ENCODE measurements at regions not wholly inside any gene's neighbourhood (a gene's known extent, or its start where the extent isn't known, plus 50 kb on each side); places are given as distances from the start of the nearest gene placed in this dataset.

DNA sequence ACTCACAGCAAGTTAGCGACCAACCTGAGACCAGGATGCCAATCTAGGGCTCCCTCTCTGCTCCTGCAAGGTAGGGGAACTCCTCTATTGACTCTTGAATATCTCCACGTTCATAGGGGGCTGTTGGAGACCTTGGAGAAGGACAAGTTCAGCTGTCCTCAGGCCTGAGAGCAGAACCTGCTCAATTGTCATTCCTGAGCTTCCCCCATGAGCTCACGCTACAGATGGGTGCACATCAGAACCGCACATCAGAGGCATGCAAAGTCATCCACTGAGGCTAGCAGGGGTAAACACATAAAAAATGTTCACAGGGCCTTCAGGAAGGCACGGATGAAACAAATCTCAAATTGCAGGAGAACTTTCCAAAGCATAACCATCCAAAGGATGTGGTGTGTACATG lies 168.8 kb upstream of the ZNF507 start:
- no peak for DNase-seq (ENCODE audit: low spot score)

DNA sequence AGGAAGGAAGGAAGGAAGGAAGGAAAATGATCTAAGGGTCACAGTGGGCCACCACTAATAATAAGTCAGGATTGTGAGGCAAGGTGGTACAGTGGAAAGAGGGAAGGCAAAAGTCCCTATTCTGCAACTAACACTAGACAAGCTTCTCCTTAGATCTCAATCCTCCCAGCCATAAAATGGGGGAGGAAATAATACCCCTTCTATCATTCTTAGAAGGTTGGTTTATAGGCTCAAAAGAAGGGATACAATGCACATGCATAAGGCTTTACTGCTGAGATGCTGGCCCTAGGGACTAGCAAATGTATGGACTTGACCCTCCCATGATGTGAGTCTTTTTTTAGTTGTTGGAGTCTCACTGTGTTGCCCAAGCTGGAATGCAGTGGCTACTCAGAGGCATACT lies 167.7 kb upstream of the ZNF507 start:
- no peak for DNase-seq (ENCODE audit: low spot score)

DNA sequence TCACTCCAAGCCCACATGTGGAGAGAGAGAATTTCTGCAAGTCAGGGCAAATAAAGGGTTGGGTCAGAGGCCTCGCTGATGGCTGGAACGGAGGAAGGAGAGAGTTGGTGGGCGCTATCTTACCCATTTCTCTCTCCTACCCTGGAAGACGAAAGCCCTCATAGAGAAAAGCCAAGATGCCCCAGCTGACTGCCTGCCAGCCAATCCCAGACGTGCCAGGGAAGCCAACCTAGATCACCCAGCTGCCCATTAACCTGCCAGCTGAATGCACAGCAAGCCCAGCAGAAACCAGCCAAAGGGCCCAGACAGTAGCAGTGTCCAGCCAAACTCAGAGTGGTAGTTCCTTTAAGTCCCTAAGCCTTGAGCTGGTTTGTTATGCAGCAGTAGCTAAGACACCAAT lies 167.0 kb upstream of the ZNF507 start:
- DNase-seq (ENCODE audit: low spot score), result no peak

DNA sequence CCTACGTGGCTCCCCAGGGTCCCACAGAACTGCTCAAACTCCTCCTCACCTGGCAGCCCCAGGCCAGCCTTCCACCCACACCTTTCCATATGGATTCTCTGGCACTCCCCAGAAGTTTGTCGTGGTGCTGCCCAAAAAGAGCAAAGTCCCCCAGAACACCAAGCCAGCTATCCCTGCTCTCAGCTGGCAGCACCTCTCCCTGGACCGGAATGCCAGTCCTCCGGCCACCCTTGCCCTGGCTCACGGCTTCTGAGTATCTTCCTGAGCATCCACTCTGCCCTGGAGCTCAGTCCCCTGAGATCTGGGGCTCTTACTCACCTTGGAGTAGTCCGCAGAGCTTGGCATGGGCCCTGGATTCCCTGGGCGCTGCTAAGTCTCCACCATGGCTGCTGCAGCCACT lies 166.5 kb upstream of the ZNF507 start:
- DNase-seq (ENCODE audit: low spot score), result no peak

DNA sequence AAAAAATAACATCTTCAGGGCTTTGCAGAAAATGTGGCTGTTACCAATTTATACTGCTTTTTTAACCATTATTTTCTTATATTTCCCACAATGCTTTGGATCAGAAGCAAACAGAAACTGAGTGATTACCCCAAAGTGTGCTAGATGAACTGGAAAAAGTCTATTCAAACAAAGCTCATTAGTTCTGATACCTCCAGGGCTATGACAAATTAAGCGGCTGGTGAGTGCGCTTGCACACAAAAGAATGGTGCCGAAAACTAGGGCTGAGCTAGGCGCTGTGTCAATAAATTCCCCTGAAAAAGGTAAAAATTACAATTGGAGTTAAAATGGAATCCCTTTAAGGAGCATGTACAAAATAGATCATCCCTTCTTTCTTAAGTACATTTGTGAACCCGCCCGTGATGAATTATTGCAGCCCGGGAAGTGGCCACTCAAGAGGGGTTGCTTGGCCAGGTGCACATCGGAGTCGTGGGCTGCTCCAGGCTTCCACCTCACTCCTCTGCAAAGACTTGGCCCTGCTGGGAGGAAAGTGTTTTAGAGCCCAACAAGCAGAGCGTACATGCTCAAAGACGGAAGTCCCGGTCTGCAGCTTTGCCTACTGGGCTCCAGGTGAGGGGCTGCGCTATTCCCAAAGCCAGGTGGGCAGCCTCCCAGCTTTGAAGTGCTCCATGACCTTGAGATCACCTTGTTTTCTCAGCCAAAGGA lies 164.0 kb upstream of the ZNF507 start:
- DNase-seq (ENCODE audit: low spot score), result no peak

- no peak for DNase-seq (ENCODE audit: low spot score)
Observed at GRCh38 chr19:32186542-32187330, 158.7 kb upstream of the ZNF507 start.

DNA sequence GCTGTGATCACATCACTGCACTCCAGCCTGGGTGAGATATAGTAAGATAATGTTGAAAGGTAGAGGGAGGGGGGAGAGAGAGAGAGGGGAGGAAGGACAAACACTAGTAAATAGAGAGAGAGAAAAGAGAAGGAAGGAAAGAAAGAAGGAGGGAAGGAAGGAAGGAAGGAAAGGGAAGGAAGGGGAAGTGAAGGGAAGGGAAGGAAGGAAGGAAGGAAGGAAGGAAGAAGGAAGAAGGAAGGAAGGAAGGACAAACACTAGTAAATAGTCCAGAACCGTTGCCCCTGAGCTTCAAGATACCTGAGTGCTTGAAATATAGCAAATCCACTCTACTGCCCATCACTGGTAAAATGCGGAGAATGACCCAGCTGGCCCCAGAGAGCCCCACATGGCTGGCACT lies 156.5 kb upstream of the ZNF507 start:
- no peak for DNase-seq (ENCODE audit: low spot score)

DNA sequence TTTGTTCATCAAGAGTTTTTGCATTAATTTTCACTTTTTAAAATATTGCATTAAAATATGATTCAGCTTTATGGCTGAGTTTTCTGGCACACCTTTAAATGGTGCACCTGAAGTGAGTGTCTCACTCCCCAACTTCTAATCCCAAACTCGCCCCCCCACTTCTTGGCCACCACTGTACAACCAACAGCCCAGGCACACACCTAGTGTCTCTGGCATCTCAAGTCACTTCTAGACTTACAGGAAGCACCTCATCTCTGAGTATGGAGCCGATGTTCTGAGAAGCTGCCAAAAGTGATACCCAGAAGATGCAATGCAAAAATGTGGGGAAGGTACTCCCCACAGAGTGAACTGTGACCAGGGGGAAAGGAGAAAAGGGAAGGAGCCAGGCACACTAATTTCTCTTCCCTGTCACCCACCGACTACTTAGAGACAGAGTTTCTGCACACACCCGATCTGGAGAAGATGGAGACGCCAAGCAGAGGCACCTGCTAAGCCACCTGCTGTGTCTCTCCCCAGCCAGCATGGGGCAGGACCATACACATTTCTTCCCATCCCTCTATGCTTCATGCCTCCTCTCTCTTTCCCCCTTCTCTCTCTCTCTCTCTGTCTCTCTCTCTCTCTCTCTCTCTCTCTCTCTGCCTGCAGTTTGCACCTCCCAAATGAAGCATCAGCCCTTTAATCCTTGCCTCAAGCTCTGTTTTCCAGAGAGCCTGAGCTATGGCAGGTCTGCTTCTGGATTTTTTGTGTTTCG lies 155.3 kb upstream of the ZNF507 start:
- no peak for DNase-seq (ENCODE audit: low spot score)

GRCh38 chr19:32191921-32192320 lies 153.5 kb upstream of the ZNF507 start:
- DNase-seq (ENCODE audit: low spot score), result no peak

GRCh38 chr19:32195706-32196610 lies 149.5 kb upstream of the ZNF507 start:
- no peak for DNase-seq (ENCODE audit: low spot score)

GRCh38 chr19:32196690-32197420 lies 148.6 kb upstream of the ZNF507 start:
- no peak for DNase-seq (ENCODE audit: low spot score)

DNA sequence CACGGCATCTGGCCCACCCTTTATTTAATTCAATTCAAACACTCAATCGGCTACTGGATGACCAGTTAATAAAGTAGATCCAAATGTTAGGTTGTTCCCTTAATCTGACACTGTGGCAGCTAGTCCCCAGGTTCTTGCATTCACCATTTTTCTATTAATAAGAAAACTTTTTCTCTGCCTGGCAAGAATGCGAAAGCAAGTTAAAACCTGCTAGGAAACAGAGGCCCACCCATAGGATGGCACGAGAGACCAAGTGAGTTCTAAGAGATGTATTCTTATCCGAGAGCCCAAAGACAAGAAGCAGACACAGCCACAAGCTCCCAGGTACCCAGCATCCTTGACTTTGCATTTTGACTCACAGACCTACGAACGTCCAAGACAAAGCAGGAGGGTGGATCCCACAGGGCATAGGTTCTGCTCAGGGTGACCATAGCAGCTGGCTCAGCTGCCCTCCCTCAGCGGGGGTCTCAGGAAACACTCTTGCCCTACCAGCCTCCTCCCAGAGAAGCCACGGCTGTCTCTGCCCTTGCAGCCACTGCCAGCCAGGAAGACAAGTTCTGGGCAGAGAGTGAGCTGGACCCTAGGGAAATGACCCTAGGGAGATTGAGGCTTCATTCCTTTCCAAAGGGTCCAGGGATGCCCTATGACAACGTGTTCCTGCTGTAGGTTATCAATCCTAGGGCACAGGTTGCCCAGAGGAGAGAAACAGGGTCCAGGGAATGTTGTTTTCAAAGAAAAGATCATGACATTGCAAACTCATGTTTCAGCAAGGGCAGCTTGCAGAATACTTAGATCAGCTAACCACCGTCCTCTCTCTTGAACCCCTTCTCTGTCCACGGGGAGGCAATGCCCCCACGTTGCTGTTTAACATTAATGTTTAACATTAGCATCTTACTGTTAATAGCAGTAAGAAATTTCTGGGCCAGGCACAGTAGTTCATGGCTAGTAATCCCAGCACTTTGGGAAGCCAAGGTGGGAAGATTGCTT lies 147.2 kb upstream of the ZNF507 start:
- no peak for DNase-seq (ENCODE audit: low spot score)

DNA sequence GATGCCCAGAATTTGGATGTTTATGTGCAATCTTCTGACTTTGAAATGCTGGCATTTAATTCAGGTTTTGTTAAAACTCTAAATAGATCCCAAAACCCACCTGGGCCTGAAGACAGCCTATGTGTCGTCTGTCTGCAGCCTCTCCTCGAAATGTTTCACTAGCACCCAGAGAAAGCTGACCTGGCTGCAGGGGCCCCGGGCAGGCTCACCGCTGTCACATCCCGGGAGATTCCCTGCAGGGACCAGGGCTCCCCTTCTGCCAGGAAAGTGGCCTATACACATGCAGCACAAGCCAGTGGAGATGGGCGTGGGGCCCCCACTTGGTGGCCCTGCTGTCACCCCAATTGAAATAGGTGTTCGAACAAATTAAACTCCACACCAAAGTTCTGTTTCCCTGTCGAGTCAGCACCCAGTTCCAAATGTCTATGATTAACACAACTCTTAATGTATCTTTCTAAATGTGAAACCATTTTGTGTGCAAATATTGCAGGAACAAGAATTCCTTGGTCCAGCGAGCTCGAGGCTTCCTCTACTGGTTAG lies 145.8 kb upstream of the ZNF507 start:
- no peak for DNase-seq (ENCODE audit: low spot score)

DNA sequence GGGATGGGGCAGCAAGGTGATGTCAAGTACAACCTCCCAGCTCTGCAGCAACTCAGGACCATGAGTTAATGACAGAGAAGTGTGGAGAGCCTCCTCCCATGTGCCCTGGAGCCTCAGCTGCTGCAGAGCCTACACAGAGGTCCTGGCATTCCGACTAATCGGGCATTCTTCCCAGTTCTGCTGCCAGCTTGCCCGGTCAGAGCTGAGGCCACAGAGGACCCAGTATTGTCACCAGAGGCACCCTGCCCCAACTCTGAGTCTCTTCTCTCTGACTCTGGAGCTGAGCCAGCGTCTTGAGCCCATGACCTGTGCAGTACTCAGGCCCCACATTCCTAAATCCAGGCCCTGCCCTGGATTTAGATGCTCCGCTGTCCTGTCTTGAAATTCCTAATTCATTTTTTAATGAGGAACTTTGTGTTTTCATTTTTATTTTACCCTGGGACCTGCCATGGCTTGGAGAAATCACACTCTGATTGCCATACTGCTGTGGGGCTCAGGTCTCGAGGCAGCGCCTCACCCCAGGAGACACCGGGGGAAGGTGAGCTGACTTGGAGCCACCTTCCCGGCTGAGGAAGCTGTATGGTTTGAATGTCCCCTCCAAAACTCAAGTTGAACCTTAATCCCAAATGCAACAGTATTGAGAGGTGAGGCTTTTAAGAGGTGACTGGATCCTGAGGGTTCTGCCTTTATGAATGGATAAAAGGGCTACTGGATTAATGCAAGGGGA lies 144.9 kb upstream of the ZNF507 start:
- DNase-seq (ENCODE audit: low spot score), result no peak

DNA sequence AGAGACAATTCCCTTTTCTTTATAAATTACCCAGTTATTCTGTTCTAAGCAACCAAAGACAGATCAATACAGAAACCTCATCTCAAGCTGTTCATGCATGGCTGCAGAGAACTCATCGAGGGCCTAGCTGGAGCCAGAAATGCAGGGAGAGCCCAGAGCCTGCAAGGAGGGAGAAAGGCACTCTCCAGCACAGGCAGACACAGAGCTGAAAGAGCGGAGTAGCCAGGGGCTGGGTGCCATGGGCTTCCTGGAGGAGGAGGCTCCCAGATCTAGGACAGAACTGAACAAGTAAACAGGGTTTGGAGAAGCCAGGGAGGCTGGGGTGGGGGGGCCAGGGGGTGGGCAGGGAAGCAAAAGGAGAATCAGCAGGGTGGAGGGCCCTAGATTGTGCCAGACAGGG lies 144.2 kb upstream of the ZNF507 start:
- no peak for DNase-seq (ENCODE audit: low spot score)

GRCh38 chr19:32201636-32202051 lies 143.8 kb upstream of the ZNF507 start:
- DNase-seq (ENCODE audit: low spot score), result no peak

- no peak for DNase-seq (ENCODE audit: low spot score)
Observed at GRCh38 chr19:32202244-32202643, 143.2 kb upstream of the ZNF507 start.

- DNase-seq (ENCODE audit: low spot score), result no peak
Observed at GRCh38 chr19:32203161-32203560, 142.2 kb upstream of the ZNF507 start.

GRCh38 chr19:32206065-32206464 lies 139.3 kb upstream of the ZNF507 start:
- no peak for DNase-seq (ENCODE audit: low spot score)
